GM23338 (cell line): ENCODE measurements at regions not wholly inside any gene's neighbourhood (a gene's known extent, or its start where the extent isn't known, plus 50 kb on each side); places are given as distances from the start of the nearest gene placed in this dataset.
"Not testable (repeated sequence)": the region's sequence is repeated elsewhere in the genome, so short reads cannot be mapped to it uniquely, and the experiment has no call there.

Source experiments
- CREB1 ChIP-seq: fragments of 250-450 bp; sonication (Bioruptor Pico); IDR thresholded peaks from 2 replicates; pipeline ENCODE4 v1.5.0; 2020; ENCODE audit warnings: low read depth, mild to moderate bottlenecking, moderate library complexity
- EZH2 ChIP-seq: fragments of 200-600 bp; sonication (generic); IDR thresholded peaks from one replicate; pipeline ENCODE4 v1.8.0; 2017; ENCODE audit warnings: antibody characterized with exemption, mild to moderate bottlenecking, low read depth; ENCODE audit not compliant: unreplicated experiment
- EZH2phosphoT487 ChIP-seq: fragments of 200-600 bp; sonication (generic); IDR thresholded peaks from one replicate; pipeline ENCODE4 v1.8.1; 2018; ENCODE audit warnings: antibody characterized with exemption; ENCODE audit not compliant: unreplicated experiment
- JUNB ChIP-seq: IDR thresholded peaks from one replicate; pipeline ENCODE4 v1.6.1; 2016; ENCODE audit warnings: antibody characterized with exemption; ENCODE audit not compliant: unreplicated experiment
- POLR2AphosphoS5 ChIP-seq: IDR thresholded peaks from 2 replicates; pipeline ENCODE4 v1.6.1; 2016; ENCODE audit warnings: antibody characterized with exemption, low read depth
- TF ChIP-seq, protein P1 (sequence below), 2 experiments: fragments of 200-600 bp in 1 of 2; sonication (generic) in 1 of 2; conservative IDR thresholded peaks; 2 replicates each; pipeline versions ENCODE4 v1.5.1 to v1.6.1; 2016 to 2017; ENCODE audit warnings: antibody characterized with exemption in 2 of 2, low read depth in 2 of 2, mild to moderate bottlenecking in 2 of 2, moderate library complexity in 1 of 2
- TF ChIP-seq, protein P2 (sequence below): IDR thresholded peaks from one replicate; pipeline ENCODE4 v1.6.1; 2018; ENCODE audit warnings: antibody characterized with exemption; ENCODE audit not compliant: unreplicated experiment

- TF ChIP-seq, protein P1, sequence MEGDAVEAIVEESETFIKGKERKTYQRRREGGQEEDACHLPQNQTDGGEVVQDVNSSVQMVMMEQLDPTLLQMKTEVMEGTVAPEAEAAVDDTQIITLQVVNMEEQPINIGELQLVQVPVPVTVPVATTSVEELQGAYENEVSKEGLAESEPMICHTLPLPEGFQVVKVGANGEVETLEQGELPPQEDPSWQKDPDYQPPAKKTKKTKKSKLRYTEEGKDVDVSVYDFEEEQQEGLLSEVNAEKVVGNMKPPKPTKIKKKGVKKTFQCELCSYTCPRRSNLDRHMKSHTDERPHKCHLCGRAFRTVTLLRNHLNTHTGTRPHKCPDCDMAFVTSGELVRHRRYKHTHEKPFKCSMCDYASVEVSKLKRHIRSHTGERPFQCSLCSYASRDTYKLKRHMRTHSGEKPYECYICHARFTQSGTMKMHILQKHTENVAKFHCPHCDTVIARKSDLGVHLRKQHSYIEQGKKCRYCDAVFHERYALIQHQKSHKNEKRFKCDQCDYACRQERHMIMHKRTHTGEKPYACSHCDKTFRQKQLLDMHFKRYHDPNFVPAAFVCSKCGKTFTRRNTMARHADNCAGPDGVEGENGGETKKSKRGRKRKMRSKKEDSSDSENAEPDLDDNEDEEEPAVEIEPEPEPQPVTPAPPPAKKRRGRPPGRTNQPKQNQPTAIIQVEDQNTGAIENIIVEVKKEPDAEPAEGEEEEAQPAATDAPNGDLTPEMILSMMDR (conservative IDR thresholded peaks at IDR 0.05; ENCODE audit: low read depth in 2 of 2), result not testable (repeated sequence)
- TF ChIP-seq, protein P2, sequence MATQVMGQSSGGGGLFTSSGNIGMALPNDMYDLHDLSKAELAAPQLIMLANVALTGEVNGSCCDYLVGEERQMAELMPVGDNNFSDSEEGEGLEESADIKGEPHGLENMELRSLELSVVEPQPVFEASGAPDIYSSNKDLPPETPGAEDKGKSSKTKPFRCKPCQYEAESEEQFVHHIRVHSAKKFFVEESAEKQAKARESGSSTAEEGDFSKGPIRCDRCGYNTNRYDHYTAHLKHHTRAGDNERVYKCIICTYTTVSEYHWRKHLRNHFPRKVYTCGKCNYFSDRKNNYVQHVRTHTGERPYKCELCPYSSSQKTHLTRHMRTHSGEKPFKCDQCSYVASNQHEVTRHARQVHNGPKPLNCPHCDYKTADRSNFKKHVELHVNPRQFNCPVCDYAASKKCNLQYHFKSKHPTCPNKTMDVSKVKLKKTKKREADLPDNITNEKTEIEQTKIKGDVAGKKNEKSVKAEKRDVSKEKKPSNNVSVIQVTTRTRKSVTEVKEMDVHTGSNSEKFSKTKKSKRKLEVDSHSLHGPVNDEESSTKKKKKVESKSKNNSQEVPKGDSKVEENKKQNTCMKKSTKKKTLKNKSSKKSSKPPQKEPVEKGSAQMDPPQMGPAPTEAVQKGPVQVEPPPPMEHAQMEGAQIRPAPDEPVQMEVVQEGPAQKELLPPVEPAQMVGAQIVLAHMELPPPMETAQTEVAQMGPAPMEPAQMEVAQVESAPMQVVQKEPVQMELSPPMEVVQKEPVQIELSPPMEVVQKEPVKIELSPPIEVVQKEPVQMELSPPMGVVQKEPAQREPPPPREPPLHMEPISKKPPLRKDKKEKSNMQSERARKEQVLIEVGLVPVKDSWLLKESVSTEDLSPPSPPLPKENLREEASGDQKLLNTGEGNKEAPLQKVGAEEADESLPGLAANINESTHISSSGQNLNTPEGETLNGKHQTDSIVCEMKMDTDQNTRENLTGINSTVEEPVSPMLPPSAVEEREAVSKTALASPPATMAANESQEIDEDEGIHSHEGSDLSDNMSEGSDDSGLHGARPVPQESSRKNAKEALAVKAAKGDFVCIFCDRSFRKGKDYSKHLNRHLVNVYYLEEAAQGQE, result not testable (repeated sequence)
- not testable (repeated sequence) for TF ChIP-seq EZH2; POLR2AphosphoS5; EZH2phosphoT487; JUNB; CREB1 (CRISPR knock-in tag)
Measured at GRCh38 chr5:178046757-178047399, 50.8 kb upstream of the PROP1 start.
